ENCODE measurements at regions not wholly inside any gene's neighbourhood (a gene's known extent, or its start where the extent isn't known, plus 50 kb on each side); places are given as distances from the start of the nearest gene placed in this dataset.

- H3K4me1 ChIP-seq, result peaks cover 7% of the 10 kb centered on the region
- H3K36me3 ChIP-seq (replicated peaks), result no peaks in the 10 kb centered on the region
- H3K4me3 ChIP-seq, result no peak overlapping the region
- DNase-seq (ENCODE audit: low spot score in 2 of 2), result no peak
- no peaks in the 10 kb centered on the region for H3K9me3 ChIP-seq
- in situ Hi-C loops (cut with MboI; ENCODE audit: low sequenced_read_pairs), result no loop called here
- no peaks in the 10 kb centered on the region for H3K27me3 ChIP-seq (ENCODE audit: low read depth)
Observed at GRCh38 chr6:158920311-158920905, 79.6 kb downstream of the RSPH3 start.

- no peak for DNase-seq (ENCODE audit: low spot score in 2 of 2)
- no peak overlapping the region for H3K4me3 ChIP-seq
- peaks cover 7% of the 10 kb centered on the region for H3K4me1 ChIP-seq
- in situ Hi-C loops (cut with MboI; ENCODE audit: low sequenced_read_pairs), result no loop called here
- no peaks in the 10 kb centered on the region for H3K27me3 ChIP-seq (ENCODE audit: low read depth)
- no peaks in the 10 kb centered on the region for H3K36me3 ChIP-seq (replicated peaks)
- H3K9me3 ChIP-seq, result no peaks in the 10 kb centered on the region
Observed at GRCh38 chr6:158919865-158920264, 80.1 kb downstream of the RSPH3 start.

- H3K27me3 ChIP-seq (ENCODE audit: low read depth), result no peaks in the 10 kb centered on the region
- in situ Hi-C loops (cut with MboI; ENCODE audit: low sequenced_read_pairs), result no loop called here
- H3K4me3 ChIP-seq, result no peak overlapping the region
- H3K36me3 ChIP-seq (replicated peaks), result no peaks in the 10 kb centered on the region
- H3K4me1 ChIP-seq, result peaks cover 16% of the 10 kb centered on the region
- no peaks in the 10 kb centered on the region for H3K9me3 ChIP-seq
- DNase-seq (ENCODE audit: low spot score in 2 of 2), result no peak
Observed at GRCh38 chr6:158916617-158917016, 83.4 kb downstream of the RSPH3 start.

- H3K36me3 ChIP-seq (replicated peaks), result no peaks in the 10 kb centered on the region
- peaks cover 23% of the 10 kb centered on the region for H3K4me1 ChIP-seq
- in situ Hi-C loops (cut with MboI; ENCODE audit: low sequenced_read_pairs), result no loop called here
- H3K27me3 ChIP-seq (ENCODE audit: low read depth), result no peaks in the 10 kb centered on the region
- no peak overlapping the region for H3K4me3 ChIP-seq
- H3K9me3 ChIP-seq, result no peaks in the 10 kb centered on the region
- DNase-seq (ENCODE audit: low spot score in 2 of 2), result no peak
Observed at GRCh38 chr6:158914923-158915322, 85.1 kb downstream of the RSPH3 start.

- H3K4me1 ChIP-seq, result peaks cover 29% of the 10 kb centered on the region
Observed at GRCh38 chr6:158913580-158913979, 86.4 kb downstream of the RSPH3 start.

GRCh38 chr6:158912655-158913054 lies 87.3 kb downstream of the RSPH3 start:
- H3K27me3 ChIP-seq (ENCODE audit: low read depth), result no peaks in the 10 kb centered on the region
- no peak overlapping the region for H3K4me3 ChIP-seq

More at GRCh38 chr6:158913580-158913979, 86.4 kb downstream of the RSPH3 start:
- DNase-seq (ENCODE audit: low spot score in 2 of 2), result no peak
- in situ Hi-C loops (cut with MboI; ENCODE audit: low sequenced_read_pairs), result no loop called here
- Histone ChIP-seq H3K9me3 (no peaks in the 10 kb centered on the region), H3K27me3 (ENCODE audit: low read depth) (no peaks in the 10 kb centered on the region), H3K36me3 (replicated peaks) (no peaks in the 10 kb centered on the region), H3K4me3 (no peak overlapping the region)

GRCh38 chr6:158911746-158912480 lies 88.1 kb downstream of the RSPH3 start:
- in situ Hi-C loops (cut with MboI; ENCODE audit: low sequenced_read_pairs), result no loop called here
- no peaks in the 10 kb centered on the region for H3K36me3 ChIP-seq (replicated peaks)
- DNase-seq (ENCODE audit: low spot score in 2 of 2), result no peak
- no peak overlapping the region for H3K4me3 ChIP-seq
- H3K27me3 ChIP-seq (ENCODE audit: low read depth), result no peaks in the 10 kb centered on the region
- H3K9me3 ChIP-seq, result no peaks in the 10 kb centered on the region
- peaks cover 29% of the 10 kb centered on the region for H3K4me1 ChIP-seq

More at GRCh38 chr6:158912655-158913054, 87.3 kb downstream of the RSPH3 start:
- no peak for DNase-seq (ENCODE audit: low spot score in 2 of 2)
- Histone ChIP-seq H3K9me3 (no peaks in the 10 kb centered on the region), H3K36me3 (replicated peaks) (no peaks in the 10 kb centered on the region), H3K4me1 (peaks cover 29% of the 10 kb centered on the region)
- in situ Hi-C loops (cut with MboI; ENCODE audit: low sequenced_read_pairs), result no loop called here

- Histone ChIP-seq H3K4me1 (peaks cover 29% of the 10 kb centered on the region), H3K36me3 (replicated peaks) (no peaks in the 10 kb centered on the region), H3K9me3 (peaks cover 2% of the 10 kb centered on the region), H3K27me3 (ENCODE audit: low read depth) (no peaks in the 10 kb centered on the region), H3K4me3 (no peak overlapping the region)
- in situ Hi-C loops (cut with MboI; ENCODE audit: low sequenced_read_pairs), result no loop called here
- peak; percentile 89 to 100 for DNase-seq (ENCODE audit: low spot score in 2 of 2)
Observed at GRCh38 chr6:158910484-158911440, 89.2 kb downstream of the RSPH3 start.

GRCh38 chr6:158909938-158910337 lies 90.1 kb downstream of the RSPH3 start:
- Histone ChIP-seq H3K9me3 (peaks cover 7% of the 10 kb centered on the region), H3K4me3 (no peak overlapping the region), H3K27me3 (ENCODE audit: low read depth) (no peaks in the 10 kb centered on the region), H3K36me3 (replicated peaks) (no peaks in the 10 kb centered on the region), H3K4me1 (peaks cover 29% of the 10 kb centered on the region)
- peak; percentile 40 to 54 for DNase-seq (ENCODE audit: low spot score in 2 of 2)
- in situ Hi-C loops (cut with MboI; ENCODE audit: low sequenced_read_pairs), result no loop called here

GRCh38 chr6:158908606-158909005 lies 89.4 kb upstream of the EZR start:
- Histone ChIP-seq H3K27me3 (ENCODE audit: low read depth) (no peaks in the 10 kb centered on the region), H3K4me3 (no peak overlapping the region), H3K9me3 (peaks cover 10% of the 10 kb centered on the region), H3K4me1 (peaks cover 29% of the 10 kb centered on the region), H3K36me3 (replicated peaks) (no peaks in the 10 kb centered on the region)
- in situ Hi-C loops (cut with MboI; ENCODE audit: low sequenced_read_pairs), result no loop called here
- no peak for DNase-seq (ENCODE audit: low spot score in 2 of 2)

GRCh38 chr6:158907931-158908330 lies 88.8 kb upstream of the EZR start:
- H3K4me3 ChIP-seq, result no peak overlapping the region
- no peaks in the 10 kb centered on the region for H3K27me3 ChIP-seq (ENCODE audit: low read depth)
- no peaks in the 10 kb centered on the region for H3K36me3 ChIP-seq (replicated peaks)
- no peak for DNase-seq (ENCODE audit: low spot score in 2 of 2)
- H3K4me1 ChIP-seq, result peaks cover 29% of the 10 kb centered on the region
- in situ Hi-C loops (cut with MboI; ENCODE audit: low sequenced_read_pairs), result no loop called here
- peaks cover 12% of the 10 kb centered on the region for H3K9me3 ChIP-seq

- H3K9me3 ChIP-seq, result peaks cover 12% of the 10 kb centered on the region
- no peak for DNase-seq (ENCODE audit: low spot score in 2 of 2)
- H3K27me3 ChIP-seq (ENCODE audit: low read depth), result no peaks in the 10 kb centered on the region
- H3K36me3 ChIP-seq (replicated peaks), result no peaks in the 10 kb centered on the region
- no peak overlapping the region for H3K4me3 ChIP-seq
- in situ Hi-C loops (cut with MboI; ENCODE audit: low sequenced_read_pairs), result no loop called here
- H3K4me1 ChIP-seq, result peaks cover 21% of the 10 kb centered on the region
Observed at GRCh38 chr6:158906926-158907325, 87.8 kb upstream of the EZR start.

GRCh38 chr6:158905277-158905676 lies 86.1 kb upstream of the EZR start:
- in situ Hi-C loops (cut with MboI; ENCODE audit: low sequenced_read_pairs), result no loop called here
- H3K4me1 ChIP-seq, result peaks cover 12% of the 10 kb centered on the region
- DNase-seq (ENCODE audit: low spot score in 2 of 2), result no peak

GRCh38 chr6:158903801-158904200 lies 84.6 kb upstream of the EZR start:
- Histone ChIP-seq H3K4me3 (no peak overlapping the region), H3K27me3 (ENCODE audit: low read depth) (no peaks in the 10 kb centered on the region), H3K36me3 (replicated peaks) (no peaks in the 10 kb centered on the region), H3K4me1 (peaks cover 5% of the 10 kb centered on the region), H3K9me3 (peaks cover 12% of the 10 kb centered on the region)
- in situ Hi-C loops (cut with MboI; ENCODE audit: low sequenced_read_pairs), result no loop called here
- DNase-seq (ENCODE audit: low spot score in 2 of 2), result no peak

More at GRCh38 chr6:158905277-158905676, 86.1 kb upstream of the EZR start:
- no peaks in the 10 kb centered on the region for H3K27me3 ChIP-seq (ENCODE audit: low read depth)
- peaks cover 12% of the 10 kb centered on the region for H3K9me3 ChIP-seq
- H3K4me3 ChIP-seq, result no peak overlapping the region
- no peaks in the 10 kb centered on the region for H3K36me3 ChIP-seq (replicated peaks)
